H1 (cell line): ENCODE measurements at regions not wholly inside any gene's neighbourhood (a gene's known extent, or its start where the extent isn't known, plus 50 kb on each side); places are given as distances from the start of the nearest gene placed in this dataset.

Experiments used
- CTCF ChIA-PET: fragments of 300-600 bp; sonication (Branson Sonifier 250); formaldehyde crosslinking; loops from one replicate; lab custom pipeline; 2021; ENCODE audit not compliant: partially characterized antibody; lab: Charles Lee
- POLR2A ChIA-PET: fragments of 300-600 bp; sonication (Branson Sonifier 250); formaldehyde crosslinking; loops from one replicate; lab custom pipeline; 2021; ENCODE audit warnings: inconsistent platforms; ENCODE audit not compliant: partially characterized antibody; lab: Charles Lee
- DNase-seq, 2 experiments: peaks; one replicate each; pipeline versions ENCODE4 v3.0.0 to v3.0.0-alpha.2; 2010 to 2022; ENCODE audit warnings: low spot score in 2 of 2, low read depth in 1 of 2, mixed read lengths in 1 of 2
- FAIRE-seq: peaks from 2 replicates; lab custom pipeline; 2011; peaks lifted over from hg19 to GRCh38; lab: Jason Lieb, UNC
- H2AFZ ChIP-seq: 2 replicates; pipeline ENCODE4 v1.8.1; 2012; ENCODE audit warnings: low read length, inconsistent platforms
- H2AK5ac ChIP-seq: 2 replicates; pipeline ENCODE4 v1.6.1; 2013; ENCODE audit warnings: low read depth, low read length
- H2BK120ac ChIP-seq: replicated peaks from 2 replicates; pipeline ENCODE3; 2013; ENCODE audit warnings: low read depth, low read length, inconsistent platforms
- H2BK12ac ChIP-seq: 2 replicates; pipeline ENCODE4 v1.6.1; 2013; ENCODE audit warnings: low read depth, low read length
- H2BK15ac ChIP-seq: 2 replicates; pipeline ENCODE4 v1.6.1; 2013; ENCODE audit warnings: low read length
- H2BK20ac ChIP-seq: 2 replicates; pipeline ENCODE4 v1.6.1; 2013; ENCODE audit warnings: low read length
- H2BK5ac ChIP-seq: 2 replicates; pipeline ENCODE4 v1.6.1; 2013; ENCODE audit warnings: low read depth, low read length
- H3K14ac ChIP-seq: 2 replicates; pipeline ENCODE4 v1.6.1; 2013; ENCODE audit warnings: inconsistent platforms; ENCODE audit not compliant: insufficient read length
- H3K18ac ChIP-seq: 2 replicates; pipeline ENCODE4 v1.6.1; 2013; ENCODE audit warnings: low read length; ENCODE audit errors: extremely low read depth
- H3K23ac ChIP-seq: 2 replicates; pipeline ENCODE4 v1.6.1; 2013; ENCODE audit warnings: inconsistent platforms; ENCODE audit not compliant: insufficient read length
- H3K23me2 ChIP-seq: 2 replicates; pipeline ENCODE4 v1.6.1; 2013; ENCODE audit warnings: low read depth, low read length
- H3K27ac ChIP-seq: 2 replicates; pipeline ENCODE4 v1.6.1; 2011; ENCODE audit warnings: low read depth, low read length, inconsistent platforms
- H3K27me3 ChIP-seq, 4 experiments: replicated peaks in 1 of 4; 1 replicate in 1 of 4; 2 replicates in 3 of 4; pipeline versions ENCODE4 v1.6.1 to v1.8.1; 2011 to 2013; ENCODE audit warnings: low read length in 3 of 4, mild to moderate bottlenecking in 3 of 4, inconsistent platforms in 2 of 4, mixed read lengths in 2 of 4, moderate library complexity in 1 of 4; ENCODE audit not compliant: control insufficient read depth in 3 of 4, insufficient read depth in 3 of 4; ENCODE audit errors: extremely low read depth in 1 of 4
- H3K36me3 ChIP-seq, 4 experiments: 2 replicates each; pipeline versions ENCODE4 v1.6.1 to v1.8.1; 2011 to 2013; ENCODE audit warnings: mild to moderate bottlenecking in 4 of 4, low read length in 3 of 4, moderate library complexity in 2 of 4, control low read depth in 1 of 4, inconsistent platforms in 1 of 4; ENCODE audit not compliant: insufficient read depth in 4 of 4, control insufficient read depth in 2 of 4
- H3K4ac ChIP-seq: replicated peaks from 2 replicates; pipeline ENCODE3; 2013; ENCODE audit warnings: low read length, low read depth, mixed read lengths, inconsistent platforms; ENCODE audit not compliant: insufficient read length
- H3K4me1 ChIP-seq, 4 experiments: replicated peaks in 1 of 4; 1 replicate in 1 of 4; 2 replicates in 3 of 4; pipeline versions ENCODE4 v1.6.1 to v1.8.1; 2011 to 2013; ENCODE audit warnings: low read length in 3 of 4, inconsistent platforms in 2 of 4, mixed read lengths in 1 of 4; ENCODE audit not compliant: insufficient read depth in 4 of 4, control insufficient read depth in 3 of 4
- H3K4me2 ChIP-seq, 2 experiments: 2 replicates each; pipeline versions ENCODE4 v1.6.1 to v1.8.1; 2011 to 2013; ENCODE audit warnings: low read depth in 2 of 2, low read length in 2 of 2, control low read depth in 1 of 2, inconsistent platforms in 1 of 2, mild to moderate bottlenecking in 1 of 2; ENCODE audit not compliant: insufficient read depth in 1 of 2
- H3K4me3 ChIP-seq, 4 experiments: fragments of 200-600, 300-600 bp in 1 of 4; sonication (generic), shearing (Covaris generic), sonication (Bioruptor Twin) in 1 of 4; 2 replicates each; pipeline versions ENCODE4 v1.5.1 to v1.8.1; 2011 to 2016; ENCODE audit warnings: low read length in 4 of 4, low read depth in 3 of 4, control low read depth in 2 of 4, inconsistent platforms in 2 of 4, mild to moderate bottlenecking in 2 of 4, mixed read lengths in 1 of 4, moderate library complexity in 1 of 4; ENCODE audit not compliant: insufficient read depth in 2 of 4; ENCODE audit errors: extremely low read depth in 1 of 4
- H3K56ac ChIP-seq: replicated peaks from 2 replicates; pipeline ENCODE3; 2013; ENCODE audit warnings: low read depth, mild to moderate bottlenecking, mixed read lengths, low read length, inconsistent platforms; ENCODE audit not compliant: insufficient read length
- H3K79me1 ChIP-seq: 2 replicates; pipeline ENCODE4 v1.6.1; 2013; ENCODE audit warnings: low read depth, low read length, control low read depth
- H3K79me2 ChIP-seq, 2 experiments: 2 replicates each; pipeline versions ENCODE4 v1.6.1 to v1.8.1; 2012 to 2013; ENCODE audit warnings: low read length in 2 of 2, mild to moderate bottlenecking in 2 of 2, inconsistent platforms in 1 of 2; ENCODE audit not compliant: insufficient read depth in 2 of 2, control insufficient read depth in 1 of 2
- H3K9ac ChIP-seq, 4 experiments: replicated peaks in 1 of 4; 1 replicate in 1 of 4; 2 replicates in 3 of 4; pipeline versions ENCODE4 v1.6.1 to v1.8.1; 2011 to 2013; ENCODE audit warnings: low read depth in 3 of 4, low read length in 3 of 4, control low read depth in 2 of 4, mild to moderate bottlenecking in 2 of 4, moderate library complexity in 2 of 4, inconsistent platforms in 1 of 4; ENCODE audit errors: extremely low read depth in 1 of 4
- H3K9me3 ChIP-seq, 2 experiments: 2 replicates each; pipeline versions ENCODE4 v1.6.1 to v1.8.1; 2012 to 2013; ENCODE audit warnings: mild to moderate bottlenecking in 2 of 2, moderate library complexity in 2 of 2, control low read depth in 1 of 2, inconsistent platforms in 1 of 2, low read depth in 1 of 2, low read length in 1 of 2, mixed read lengths in 1 of 2; ENCODE audit not compliant: insufficient read depth in 2 of 2
- H4K20me1 ChIP-seq, 2 experiments: replicated peaks in 1 of 2; 2 replicates each; pipeline versions ENCODE3 to v1.8.1; 2011 to 2013; ENCODE audit warnings: inconsistent platforms in 2 of 2, low read length in 2 of 2, mild to moderate bottlenecking in 1 of 2; ENCODE audit not compliant: insufficient read depth in 2 of 2, control insufficient read depth in 1 of 2
- H4K5ac ChIP-seq: 2 replicates; pipeline ENCODE4 v1.6.1; 2013; ENCODE audit warnings: low read length, low read depth, mixed read lengths, inconsistent platforms; ENCODE audit not compliant: insufficient read length
- H4K8ac ChIP-seq: 2 replicates; pipeline ENCODE4 v1.8.0; 2013; ENCODE audit warnings: mild to moderate bottlenecking, moderate library complexity, low read length, inconsistent platforms; ENCODE audit not compliant: insufficient read depth; ENCODE audit errors: extremely low read depth
- H4K91ac ChIP-seq: replicated peaks from 2 replicates; pipeline ENCODE3; 2013; ENCODE audit warnings: low read length, mixed read lengths, inconsistent platforms; ENCODE audit not compliant: insufficient read length
- CTCF ChIP-seq, 3 experiments: IDR thresholded peaks; 1 replicate in 2 of 3; 2 replicates in 1 of 3; pipeline versions ENCODE4 v1.5.1 to v1.6.1; 2011; ENCODE audit warnings: low read length in 3 of 3, mild to moderate bottlenecking in 3 of 3, inconsistent platforms in 2 of 3, low read depth in 1 of 3, moderate library complexity in 1 of 3; ENCODE audit not compliant: insufficient read depth in 1 of 3; ENCODE audit errors: control extremely low read depth in 1 of 3
- EP300 ChIP-seq, 2 experiments: IDR thresholded peaks; 1 replicate in 1 of 2; 2 replicates in 1 of 2; pipeline ENCODE4 v1.6.1; 2011 to 2012; ENCODE audit warnings: low read depth in 2 of 2, low read length in 2 of 2, mild to moderate bottlenecking in 2 of 2, borderline replicate concordance in 1 of 2, inconsistent platforms in 1 of 2, moderate library complexity in 1 of 2
- GTF2F1 ChIP-seq: IDR thresholded peaks from 2 replicates; pipeline ENCODE4 v1.6.1; 2012; ENCODE audit warnings: low read depth, low read length, improper control_type of control experiment, borderline replicate concordance
- JUND ChIP-seq: IDR thresholded peaks from 2 replicates; pipeline ENCODE4 v1.6.1; 2011; ENCODE audit warnings: mild to moderate bottlenecking, improper control_type of control experiment, low read length
- MAX ChIP-seq: IDR thresholded peaks from 2 replicates; pipeline ENCODE4 v1.6.1; 2012; ENCODE audit warnings: inconsistent platforms
- POLR2AphosphoS5 ChIP-seq: IDR thresholded peaks from 2 replicates; pipeline ENCODE4 v1.6.1; 2011; ENCODE audit warnings: low read depth, low read length
- RNF2 ChIP-seq: fragments of 200-900, 300-1000 bp; sonication (generic); IDR thresholded peaks from 2 replicates; pipeline ENCODE4 v1.7.1; 2016; ENCODE audit warnings: borderline replicate concordance, low read depth, mild to moderate bottlenecking, antibody characterized with exemption, low read length; ENCODE audit not compliant: poor library complexity, severe bottlenecking; ENCODE audit errors: missing control alignments
- SP1 ChIP-seq: IDR thresholded peaks from 2 replicates; pipeline ENCODE4 v1.6.1; 2011; ENCODE audit warnings: low read depth, low read length
- TAF1 ChIP-seq: IDR thresholded peaks from 2 replicates; pipeline ENCODE4 v1.6.1; 2011; ENCODE audit warnings: mild to moderate bottlenecking, low read depth, low read length
- TBP ChIP-seq: IDR thresholded peaks from 2 replicates; pipeline ENCODE4 v1.6.1; 2011; ENCODE audit warnings: low read depth, low read length, improper control_type of control experiment
- WGBS, 2 experiments: shearing (Covaris generic) in 1 of 2; methylation state at CpG; one replicate each; pipeline versions ENCODE4 v1.1.6 to v1.1.7; 2013 to 2015; ENCODE audit warnings: low lambda C conversion rate in 2 of 2, mixed read lengths in 2 of 2, inconsistent platforms in 1 of 2, low coverage in 1 of 2, missing lambda C conversion rate in 1 of 2; ENCODE audit not compliant: insufficient replicate concordance in 2 of 2, insufficient coverage in 1 of 2, insufficient read length in 1 of 2; ENCODE audit errors: extremely low coverage in 1 of 2, missing lambda C conversion rate in 1 of 2; 5-methylcytosine and 5-hydroxymethylcytosine counted together

GRCh38 chr3:73867524-73867923 is 242.8 kb upstream of the PDZRN3 start:
- TF ChIP-seq POLR2AphosphoS5 (no peak), GTF2F1 (no peak), SP1 (no peak), RNF2 (no peak), JUND (no peak), TBP (no peak), CTCF (IDR thresholded peaks at IDR 0.05; ENCODE audit: control extremely low read depth in 1 of 3, insufficient read depth in 1 of 3, low read depth in 1 of 3, low read length in 3 of 3) (no peak), EP300 (IDR thresholded peaks at IDR 0.05; ENCODE audit: borderline replicate concordance in 1 of 2, low read depth in 2 of 2, low read length in 2 of 2) (no peak), TAF1 (no peak), MAX (no peak)
- no peak for DNase-seq
- no peak for FAIRE-seq
- no peak overlapping the region for H3K23ac ChIP-seq
- no peak overlapping the region for H4K5ac ChIP-seq
- 93% methylated on average over 3 of the region's 3 CpGs; no CpG with 5 or more reads in 1 of the 2 experiments for WGBS, 2 experiments
- H2BK15ac ChIP-seq: no peak overlapping the region
- H2BK20ac ChIP-seq: no peak overlapping the region
- no peaks in the 10 kb centered on the region for H3K23me2 ChIP-seq
- H3K36me3 ChIP-seq: no peaks in the 10 kb centered on the region
- no peak overlapping the region for H3K9ac ChIP-seq
- CTCF ChIA-PET: interaction anchor here (0.8 to 3.1 kb wide), 4 partner anchors 8 to 205 kb away, joined by 3 to 10 read pairs (median 4); no protein-coding TSS in a partner anchor
- no peak overlapping the region for H3K14ac ChIP-seq
- no peak overlapping the region for H3K4ac ChIP-seq
- no peak overlapping the region for H3K56ac ChIP-seq
- H3K9me3 ChIP-seq: no peaks in the 10 kb centered on the region
- no peak overlapping the region for H3K27ac ChIP-seq
- no peak overlapping the region for H4K8ac ChIP-seq
- H2AK5ac ChIP-seq: no peak overlapping the region
- no peak overlapping the region for H3K18ac ChIP-seq
- H4K91ac ChIP-seq: no peak overlapping the region
- H3K4me3 ChIP-seq: no peak overlapping the region
- H3K4me2 ChIP-seq: no peak overlapping the region
- no peak overlapping the region for H2AFZ ChIP-seq
- H3K4me1 ChIP-seq: no peaks in the 10 kb centered on the region; a peak in 1 of 7 replicates
- H4K20me1 ChIP-seq: no peaks in the 10 kb centered on the region
- POLR2A ChIA-PET: no interaction called here
- no peaks in the 10 kb centered on the region for H3K79me1 ChIP-seq
- no peak overlapping the region for H2BK120ac ChIP-seq
- no peaks in the 10 kb centered on the region for H3K27me3 ChIP-seq
- H3K79me2 ChIP-seq: no peaks in the 10 kb centered on the region
- H2BK5ac ChIP-seq: no peak overlapping the region
- H2BK12ac ChIP-seq: no peak overlapping the region
